Kidney (tissue), 13 donors: ENCODE measurements at regions not wholly inside any gene's neighbourhood (a gene's known extent, or its start where the extent isn't known, plus 50 kb on each side); places are given as distances from the start of the nearest gene placed in this dataset.

Experiments
- DNase-seq, 5 donors: peaks; one replicate each; pipeline ENCODE4 v3.0.0-alpha.2; 2013 to 2020
- FAIRE-seq: peaks from 2 replicates; lab custom pipeline; 2012; peaks lifted over from hg19 to GRCh38; lab: Jason Lieb, UNC
- H3K27ac ChIP-seq, 2 donors: one replicate each; pipeline ENCODE4 v1.7.0; 2013; ENCODE audit warnings: low read depth in 2 of 2, low read length in 2 of 2, inconsistent platforms in 1 of 2
- H3K27me3 ChIP-seq: one replicate; pipeline ENCODE4 v1.7.1; 2013; ENCODE audit warnings: low read length, inconsistent platforms; ENCODE audit not compliant: control insufficient read depth, insufficient read depth
- H3K36me3 ChIP-seq, 3 donors: one replicate each; pipeline versions ENCODE4 v1.7.0 to v1.7.1; 2013; ENCODE audit warnings: low read length in 3 of 3, control low read depth in 1 of 3, inconsistent platforms in 1 of 3; ENCODE audit not compliant: insufficient read depth in 3 of 3, control insufficient read depth in 2 of 3
- H3K4me1 ChIP-seq, 3 donors: one replicate each; pipeline versions ENCODE4 v1.7.0 to v1.7.1; 2013; ENCODE audit warnings: low read length in 3 of 3, inconsistent platforms in 1 of 3, low read depth in 1 of 3; ENCODE audit not compliant: control insufficient read depth in 2 of 3, insufficient read depth in 2 of 3
- H3K4me3 ChIP-seq, 3 donors: one replicate each; pipeline versions ENCODE4 v1.7.0 to v1.8.1; 2013; ENCODE audit warnings: low read length in 3 of 3, control low read depth in 1 of 3, inconsistent platforms in 1 of 3
- H3K9ac ChIP-seq, 3 donors: one replicate each; pipeline versions ENCODE4 v1.7.0 to v1.7.1; 2013; ENCODE audit warnings: low read length in 3 of 3, control low read depth in 1 of 3, inconsistent platforms in 1 of 3
- H3K9me3 ChIP-seq, 3 donors: one replicate each; pipeline versions ENCODE4 v1.7.0 to v1.7.1; 2013; ENCODE audit warnings: low read length in 3 of 3, control low read depth in 1 of 3, inconsistent platforms in 1 of 3; ENCODE audit not compliant: control insufficient read depth in 2 of 3, insufficient read depth in 1 of 3
- CTCF ChIP-seq: IDR thresholded peaks from 3 replicates; pipeline ENCODE4 v1.5.1; 2012; ENCODE audit warnings: mild to moderate bottlenecking, moderate library complexity, borderline replicate concordance; ENCODE audit not compliant: insufficient read depth; ENCODE audit errors: extremely low read depth
- intact Hi-C: fragments of 100-400 bp; cut with DNase I; formaldehyde crosslinking; loops from one replicate; pipeline ENCODE4 v1.11.1; 2022
- donor health status: control.
- donor health status: control.
- donor health status: control.
- donor health status: control.
- donor health status: control.
- donor health status: DM: yes; HTN: yes; CAD: no.
- donor health status: Normal renal cell carcinoma (clear cell type).

- Histone ChIP-seq H3K27me3 (no peaks in the 10 kb centered on the region), H3K4me1 (no peaks in the 10 kb centered on the region), H3K9me3 (no peaks in the 10 kb centered on the region), H3K4me3 (no peak overlapping the region), H3K36me3 (no peaks in the 10 kb centered on the region), H3K27ac (no peak overlapping the region), H3K9ac (no peak overlapping the region)
- TF ChIP-seq CTCF, result no peak
- FAIRE-seq (no peak), DNase-seq (no peak)
- intact Hi-C loops, result no loop called here
Observed at GRCh38 chr7:8823486-8823885, 390.1 kb downstream of the NXPH1 start.

- Histone ChIP-seq H3K27ac (no peak overlapping the region), H3K9ac (no peak overlapping the region), H3K4me1 (no peaks in the 10 kb centered on the region), H3K36me3 (no peaks in the 10 kb centered on the region), H3K4me3 (no peak overlapping the region), H3K9me3 (no peaks in the 10 kb centered on the region), H3K27me3 (no peaks in the 10 kb centered on the region)
- DNase-seq (no peak), FAIRE-seq (no peak)
- intact Hi-C loops, result no loop called here
- no peak for TF ChIP-seq CTCF
Observed at GRCh38 chr7:8827329-8827728, 393.9 kb downstream of the NXPH1 start.

DNA sequence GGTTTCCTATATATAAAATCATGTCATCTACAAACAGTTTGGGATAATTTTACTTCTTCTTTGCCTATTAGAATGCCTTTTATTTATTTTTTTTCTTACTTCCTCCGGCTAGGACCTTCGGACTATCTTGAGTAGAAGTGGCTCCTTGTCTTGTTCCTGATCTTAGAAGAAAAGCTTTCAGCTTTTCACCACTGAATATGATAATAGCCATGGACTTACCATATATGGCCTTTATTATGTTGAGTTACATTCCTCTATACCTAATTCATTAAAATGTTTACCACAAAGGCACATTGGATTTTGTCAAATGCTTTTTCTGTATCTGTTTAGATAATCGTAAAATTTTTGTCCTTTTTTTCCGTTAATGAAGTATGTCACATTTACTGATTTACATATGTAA is 395.7 kb downstream of the NXPH1 start:
- Histone ChIP-seq H3K27ac (no peak overlapping the region), H3K36me3 (no peaks in the 10 kb centered on the region), H3K9me3 (no peaks in the 10 kb centered on the region), H3K9ac (no peak overlapping the region), H3K27me3 (no peaks in the 10 kb centered on the region), H3K4me1 (no peaks in the 10 kb centered on the region), H3K4me3 (no peak overlapping the region)
- TF ChIP-seq CTCF, result no peak
- FAIRE-seq, result no peak
- intact Hi-C loops, result no loop called here
- no peak for DNase-seq

DNA sequence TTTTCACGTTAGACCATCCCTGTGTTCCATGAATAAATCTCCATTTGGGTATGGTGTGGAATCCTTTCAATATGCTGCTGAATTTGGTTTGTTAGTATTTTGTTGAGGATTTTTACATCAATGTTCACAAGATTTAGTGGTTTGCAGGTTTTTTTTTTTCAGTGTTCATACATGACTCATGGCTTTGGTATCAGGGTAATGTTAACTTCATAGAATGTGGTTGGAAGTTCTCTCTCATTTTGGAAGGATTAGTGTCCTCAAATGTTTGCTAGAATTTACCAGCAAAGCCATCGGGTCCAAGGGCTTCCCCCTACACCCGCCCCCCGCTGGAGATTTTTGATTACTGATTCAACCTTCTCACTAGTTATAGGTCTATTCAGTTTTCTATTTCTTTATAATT is 398.0 kb downstream of the NXPH1 start:
- TF ChIP-seq CTCF, result no peak
- H3K9me3 ChIP-seq, result no peaks in the 10 kb centered on the region
- no peak overlapping the region for H3K4me3 ChIP-seq
- intact Hi-C loops, result no loop called here
- no peak overlapping the region for H3K27ac ChIP-seq
- no peak overlapping the region for H3K9ac ChIP-seq
- H3K36me3 ChIP-seq, result no peaks in the 10 kb centered on the region
- no peaks in the 10 kb centered on the region for H3K27me3 ChIP-seq
- DNase-seq (no peak), FAIRE-seq (no peak)
- no peaks in the 10 kb centered on the region for H3K4me1 ChIP-seq
